HCT116 (cell line): ENCODE measurements at regions not wholly inside any gene's neighbourhood (a gene's known extent, or its start where the extent isn't known, plus 50 kb on each side); places are given as distances from the start of the nearest gene placed in this dataset.

Experiments used
- ATAC-seq: fragments of 200-7000 bp; cut with Tn5 transposase; 2 replicates; pipeline ENCODE4 v1.9.1; 2020; ENCODE audit warnings: mild to moderate bottlenecking, moderate library complexity
- BruUV-seq: library from RNA; stranded (reverse); fragments of 400-500 nt; replicated peaks from 2 replicates; lab custom pipeline; 2021; lab: Mats Ljungman, UMichigan
- CTCF ChIA-PET: fragments of 300-600 bp; sonication (Branson Sonifier 250); formaldehyde crosslinking; loops from one replicate; lab custom pipeline; 2021; ENCODE audit warnings: antibody characterized with exemption; lab: Charles Lee
- POLR2A ChIA-PET: fragments of 300-600, 350-600 bp; sonication (Branson Sonifier 250); formaldehyde crosslinking; loops from one replicate; lab custom pipeline; 2021; ENCODE audit warnings: antibody characterized with exemption; lab: Charles Lee
- RAD21 ChIA-PET, 2 experiments: fragments of 300-600 bp; sonication (Branson Sonifier 250); formaldehyde crosslinking; loops; one replicate each; lab custom pipeline; 2023; ENCODE audit warnings: low total read pairs in 2 of 2; ENCODE audit not compliant: uncharacterized antibody in 2 of 2, unreplicated experiment in 2 of 2, low non-redundant PET in 1 of 2; lab: Charles Lee
- DNase-seq: peaks from one replicate; pipeline ENCODE4 v3.0.0-alpha.2; 2010; ENCODE audit warnings: low read depth, low spot score
- H2AFZ ChIP-seq: fragments of 200-600 bp; shearing (Covaris generic), sonication (generic); 2 replicates; pipeline ENCODE4 v1.6.1; 2017; ENCODE audit warnings: low read depth, mixed run types, mixed read lengths, antibody characterized with exemption, low read length; ENCODE audit not compliant: poor library complexity, severe bottlenecking
- H3K27ac ChIP-seq: 2 replicates; pipeline ENCODE4 v1.5.1; 2012; ENCODE audit warnings: low read depth, low read length
- H3K27me3 ChIP-seq: fragments of 200-600 bp; sonication (generic); 2 replicates; pipeline ENCODE4 v1.6.1; 2016; ENCODE audit warnings: mixed run types, low read length, mixed read lengths; ENCODE audit not compliant: insufficient read depth
- H3K36me3 ChIP-seq, 2 experiments: fragments of 200-500 bp in 1 of 2; fragments of 200-600 bp in 1 of 2; sonication (Bioruptor generic) in 1 of 2; sonication (generic) in 1 of 2; 2 replicates each; pipeline versions ENCODE4 v1.5.1 to v1.6.1; 2014 to 2016; ENCODE audit warnings: low read length in 2 of 2, inconsistent platforms in 1 of 2, mixed read lengths in 1 of 2, mixed run types in 1 of 2; ENCODE audit not compliant: insufficient read depth in 2 of 2, control insufficient read depth in 1 of 2
- H3K4me1 ChIP-seq, 2 experiments: fragments of 200-600 bp in 1 of 2; sonication (generic) in 1 of 2; 2 replicates each; pipeline versions ENCODE4 v1.5.1 to v1.6.1; 2012 to 2017; ENCODE audit warnings: low read length in 2 of 2, inconsistent platforms in 1 of 2, mild to moderate bottlenecking in 1 of 2, mixed read lengths in 1 of 2, mixed run types in 1 of 2, moderate library complexity in 1 of 2; ENCODE audit not compliant: insufficient read depth in 2 of 2, control insufficient read depth in 1 of 2
- H3K4me2 ChIP-seq: fragments of 200-600 bp; sonication (generic); 2 replicates; pipeline ENCODE4 v1.6.1; 2017; ENCODE audit warnings: mixed run types, low read length, mixed read lengths
- H3K4me3 ChIP-seq, 2 experiments: fragments of 200-600 bp in 1 of 2; sonication (generic) in 1 of 2; replicated peaks in 1 of 2; 2 replicates each; pipeline ENCODE4 v1.5.1; 2011 to 2016; ENCODE audit warnings: low read length in 2 of 2, control low read depth in 1 of 2, low read depth in 1 of 2, mild to moderate bottlenecking in 1 of 2, mixed read lengths in 1 of 2, mixed run types in 1 of 2
- H3K79me2 ChIP-seq: fragments of 200-600 bp; sonication (generic); 2 replicates; pipeline ENCODE4 v1.6.1; 2017; ENCODE audit warnings: mild to moderate bottlenecking, mixed run types, low read length, moderate library complexity, mixed read lengths; ENCODE audit not compliant: insufficient read depth
- H3K9ac ChIP-seq: fragments of 200-600 bp; sonication (generic); 2 replicates; pipeline ENCODE4 v1.6.1; 2016; ENCODE audit warnings: low read length, mixed read lengths
- H3K9me2 ChIP-seq: fragments of 200-600 bp; sonication (generic), shearing (Covaris generic); 2 replicates; pipeline ENCODE4 v1.6.1; 2017; ENCODE audit warnings: mixed run types, mild to moderate bottlenecking, moderate library complexity; ENCODE audit not compliant: insufficient read depth
- H3K9me3 ChIP-seq, 2 experiments: fragments of 200-500 bp in 1 of 2; fragments of 200-600 bp in 1 of 2; sonication (Bioruptor generic) in 1 of 2; sonication (generic) in 1 of 2; 2 replicates each; pipeline ENCODE4 v1.6.1; 2014 to 2017; ENCODE audit warnings: low read length in 2 of 2, mixed read lengths in 2 of 2, inconsistent platforms in 1 of 2, low read depth in 1 of 2, mild to moderate bottlenecking in 1 of 2, mixed run types in 1 of 2, moderate library complexity in 1 of 2; ENCODE audit not compliant: control insufficient read depth in 1 of 2, insufficient read depth in 1 of 2
- H4K20me1 ChIP-seq: fragments of 200-600 bp; sonication (generic), shearing (Covaris generic); 2 replicates; pipeline ENCODE4 v1.6.1; 2017; ENCODE audit warnings: mixed run types, mild to moderate bottlenecking, moderate library complexity; ENCODE audit not compliant: insufficient read depth
- EGR1 ChIP-seq: IDR thresholded peaks from 2 replicates; pipeline ENCODE4 v1.6.1; 2012; ENCODE audit warnings: low read depth
- ELF1 ChIP-seq: IDR thresholded peaks from 2 replicates; pipeline ENCODE4 v1.6.1; 2012; ENCODE audit warnings: low read depth, borderline replicate concordance
- EZH2 ChIP-seq: fragments of 200-600 bp; sonication (generic); IDR thresholded peaks from 2 replicates; pipeline ENCODE4 v1.6.1; 2017; ENCODE audit warnings: antibody characterized with exemption, mixed run types
- intact Hi-C: fragments of 100-400 bp; cut with micrococcal nuclease; formaldehyde crosslinking; loops from 2 replicates; pipeline ENCODE4 v1.10.0; 2022
- TF ChIP-seq, protein P1 (sequence below): IDR thresholded peaks from 2 replicates; pipeline ENCODE4 v1.6.1; 2012; ENCODE audit warnings: low read depth
- TF ChIP-seq, protein P2 (sequence below): IDR thresholded peaks from 2 replicates; pipeline ENCODE4 v1.6.1; 2012
- TF ChIP-seq, protein P3 (sequence below), 3 experiments: fragments of 200-600 bp in 1 of 3; sonication (generic) in 1 of 3; IDR thresholded peaks in 2 of 3; conservative IDR thresholded peaks in 1 of 3; 2 replicates each; pipeline ENCODE4 v1.5.1; 2012 to 2017; ENCODE audit warnings: low read depth in 2 of 3, low read length in 2 of 3, antibody characterized with exemption in 1 of 3, borderline replicate concordance in 1 of 3, control low read depth in 1 of 3, mild to moderate bottlenecking in 1 of 3, mixed read lengths in 1 of 3, mixed run types in 1 of 3, moderate library complexity in 1 of 3; ENCODE audit not compliant: insufficient read depth in 1 of 3

DNA sequence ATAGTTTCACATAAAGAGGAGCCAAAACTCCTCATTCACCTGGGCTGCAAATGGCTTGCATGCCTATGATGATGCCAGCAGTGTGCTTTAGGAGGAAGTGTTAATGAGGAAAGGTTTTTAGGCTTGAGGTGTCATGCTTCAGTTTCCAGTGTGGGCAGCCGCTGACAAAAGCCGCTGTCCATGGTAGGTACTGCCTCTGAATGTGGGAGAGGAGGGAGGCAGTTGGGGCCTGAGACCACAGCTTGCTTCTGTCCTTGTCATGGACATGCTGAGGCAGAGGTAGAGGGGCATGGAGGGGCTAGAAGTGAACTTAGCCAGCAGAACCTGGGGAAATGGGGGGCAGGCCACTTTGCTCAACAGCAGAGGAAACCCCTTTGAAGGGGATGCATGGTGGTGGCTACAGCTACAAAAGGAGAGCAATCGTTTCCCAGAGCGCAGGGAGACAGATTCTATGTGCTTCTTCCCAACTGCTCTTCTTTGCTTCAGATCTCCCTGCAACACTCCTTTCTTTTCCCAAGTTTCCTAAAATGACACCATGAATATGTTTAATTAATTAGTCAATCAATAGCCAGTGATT, 372.1 kb upstream of the CNR1 start:
- POLR2A ChIA-PET: no interaction called here
- Histone ChIP-seq H3K27ac (no peak overlapping the region), H3K4me3 (no peak overlapping the region), H3K4me1 (no peaks in the 10 kb centered on the region), H4K20me1 (no peaks in the 10 kb centered on the region), H3K9me3 (no peaks in the 10 kb centered on the region), H3K9me2 (no peaks in the 10 kb centered on the region), H3K79me2 (no peaks in the 10 kb centered on the region), H3K27me3 (peaks cover 48% of the 10 kb centered on the region), H2AFZ (no peak overlapping the region), H3K4me2 (no peak overlapping the region), H3K9ac (no peak overlapping the region), H3K36me3 (no peaks in the 10 kb centered on the region)
- intact Hi-C loops: no loop called here
- no TSS peak for BruUV-seq
- RAD21 ChIA-PET: no interaction called here
- no peak for DNase-seq
- TF ChIP-seq, protein P1, sequence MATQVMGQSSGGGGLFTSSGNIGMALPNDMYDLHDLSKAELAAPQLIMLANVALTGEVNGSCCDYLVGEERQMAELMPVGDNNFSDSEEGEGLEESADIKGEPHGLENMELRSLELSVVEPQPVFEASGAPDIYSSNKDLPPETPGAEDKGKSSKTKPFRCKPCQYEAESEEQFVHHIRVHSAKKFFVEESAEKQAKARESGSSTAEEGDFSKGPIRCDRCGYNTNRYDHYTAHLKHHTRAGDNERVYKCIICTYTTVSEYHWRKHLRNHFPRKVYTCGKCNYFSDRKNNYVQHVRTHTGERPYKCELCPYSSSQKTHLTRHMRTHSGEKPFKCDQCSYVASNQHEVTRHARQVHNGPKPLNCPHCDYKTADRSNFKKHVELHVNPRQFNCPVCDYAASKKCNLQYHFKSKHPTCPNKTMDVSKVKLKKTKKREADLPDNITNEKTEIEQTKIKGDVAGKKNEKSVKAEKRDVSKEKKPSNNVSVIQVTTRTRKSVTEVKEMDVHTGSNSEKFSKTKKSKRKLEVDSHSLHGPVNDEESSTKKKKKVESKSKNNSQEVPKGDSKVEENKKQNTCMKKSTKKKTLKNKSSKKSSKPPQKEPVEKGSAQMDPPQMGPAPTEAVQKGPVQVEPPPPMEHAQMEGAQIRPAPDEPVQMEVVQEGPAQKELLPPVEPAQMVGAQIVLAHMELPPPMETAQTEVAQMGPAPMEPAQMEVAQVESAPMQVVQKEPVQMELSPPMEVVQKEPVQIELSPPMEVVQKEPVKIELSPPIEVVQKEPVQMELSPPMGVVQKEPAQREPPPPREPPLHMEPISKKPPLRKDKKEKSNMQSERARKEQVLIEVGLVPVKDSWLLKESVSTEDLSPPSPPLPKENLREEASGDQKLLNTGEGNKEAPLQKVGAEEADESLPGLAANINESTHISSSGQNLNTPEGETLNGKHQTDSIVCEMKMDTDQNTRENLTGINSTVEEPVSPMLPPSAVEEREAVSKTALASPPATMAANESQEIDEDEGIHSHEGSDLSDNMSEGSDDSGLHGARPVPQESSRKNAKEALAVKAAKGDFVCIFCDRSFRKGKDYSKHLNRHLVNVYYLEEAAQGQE: peak; percentile 75
- TF ChIP-seq ELF1: no peak
- TF ChIP-seq, protein P2, sequence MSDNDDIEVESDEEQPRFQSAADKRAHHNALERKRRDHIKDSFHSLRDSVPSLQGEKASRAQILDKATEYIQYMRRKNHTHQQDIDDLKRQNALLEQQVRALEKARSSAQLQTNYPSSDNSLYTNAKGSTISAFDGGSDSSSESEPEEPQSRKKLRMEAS: no peak
- no peak for TF ChIP-seq EGR1
- no peak for TF ChIP-seq EZH2
- TF ChIP-seq, protein P3, sequence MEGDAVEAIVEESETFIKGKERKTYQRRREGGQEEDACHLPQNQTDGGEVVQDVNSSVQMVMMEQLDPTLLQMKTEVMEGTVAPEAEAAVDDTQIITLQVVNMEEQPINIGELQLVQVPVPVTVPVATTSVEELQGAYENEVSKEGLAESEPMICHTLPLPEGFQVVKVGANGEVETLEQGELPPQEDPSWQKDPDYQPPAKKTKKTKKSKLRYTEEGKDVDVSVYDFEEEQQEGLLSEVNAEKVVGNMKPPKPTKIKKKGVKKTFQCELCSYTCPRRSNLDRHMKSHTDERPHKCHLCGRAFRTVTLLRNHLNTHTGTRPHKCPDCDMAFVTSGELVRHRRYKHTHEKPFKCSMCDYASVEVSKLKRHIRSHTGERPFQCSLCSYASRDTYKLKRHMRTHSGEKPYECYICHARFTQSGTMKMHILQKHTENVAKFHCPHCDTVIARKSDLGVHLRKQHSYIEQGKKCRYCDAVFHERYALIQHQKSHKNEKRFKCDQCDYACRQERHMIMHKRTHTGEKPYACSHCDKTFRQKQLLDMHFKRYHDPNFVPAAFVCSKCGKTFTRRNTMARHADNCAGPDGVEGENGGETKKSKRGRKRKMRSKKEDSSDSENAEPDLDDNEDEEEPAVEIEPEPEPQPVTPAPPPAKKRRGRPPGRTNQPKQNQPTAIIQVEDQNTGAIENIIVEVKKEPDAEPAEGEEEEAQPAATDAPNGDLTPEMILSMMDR (IDR thresholded peaks at IDR 0.05 in 2 of 3, conservative IDR thresholded peaks at IDR 0.05 in 1 of 3; ENCODE audit: borderline replicate concordance in 1 of 3, insufficient read depth in 1 of 3, low read depth in 2 of 3, low read length in 2 of 3): no peak
- CTCF ChIA-PET: no interaction called here
- ATAC-seq: no peak
